MG63 (cell line): ENCODE measurements at regions not wholly inside any gene's neighbourhood (a gene's known extent, or its start where the extent isn't known, plus 50 kb on each side); places are given as distances from the start of the nearest gene placed in this dataset.

ENCODE experiments used
- DNase-seq: peaks from one replicate; pipeline ENCODE4 v3.0.0-alpha.2; 2020
- H3K27me3 ChIP-seq: fragments of 250-450 bp; sonication (Bioruptor Pico); 2 replicates; pipeline ENCODE4 v1.5.1; 2020; ENCODE audit warnings: mild to moderate bottlenecking, moderate library complexity
- H3K36me3 ChIP-seq: fragments of 250-450 bp; sonication (Bioruptor Pico); 2 replicates; pipeline ENCODE4 v1.5.1; 2020; ENCODE audit warnings: mild to moderate bottlenecking, moderate library complexity
- H3K4me3 ChIP-seq: fragments of 250-450 bp; sonication (Bioruptor Pico); 2 replicates; pipeline ENCODE4 v1.5.1; 2020; ENCODE audit warnings: mild to moderate bottlenecking, moderate library complexity
- H3K9me3 ChIP-seq: fragments of 250-450 bp; sonication (Bioruptor Pico); 2 replicates; pipeline ENCODE4 v1.5.1; 2020; ENCODE audit warnings: mild to moderate bottlenecking, moderate library complexity

DNA sequence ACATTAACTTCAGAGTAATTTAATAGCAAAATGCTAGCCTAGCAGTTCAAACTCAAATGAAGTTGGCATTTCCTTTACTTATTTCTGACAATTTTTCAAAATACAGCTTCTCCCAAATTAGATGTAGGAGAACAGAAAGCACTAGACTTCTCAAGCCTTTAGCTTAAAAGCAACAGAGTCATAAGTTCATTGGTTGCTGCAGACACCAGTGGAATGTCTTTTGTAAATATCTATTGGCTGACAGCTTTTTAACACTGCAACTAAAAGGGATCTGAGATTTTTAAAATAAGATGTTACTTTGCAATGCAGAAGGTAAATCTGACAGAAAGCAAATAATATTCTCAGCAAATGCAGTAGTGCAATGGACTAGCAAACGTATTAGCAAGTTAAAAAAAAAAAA, 259.3 kb downstream of the TBL1XR1 start:
- no peaks in the 10 kb centered on the region for H3K36me3 ChIP-seq
- no peak overlapping the region for H3K4me3 ChIP-seq
- DNase-seq = no peak
- no peaks in the 10 kb centered on the region for H3K27me3 ChIP-seq
- no peaks in the 10 kb centered on the region for H3K9me3 ChIP-seq

DNA sequence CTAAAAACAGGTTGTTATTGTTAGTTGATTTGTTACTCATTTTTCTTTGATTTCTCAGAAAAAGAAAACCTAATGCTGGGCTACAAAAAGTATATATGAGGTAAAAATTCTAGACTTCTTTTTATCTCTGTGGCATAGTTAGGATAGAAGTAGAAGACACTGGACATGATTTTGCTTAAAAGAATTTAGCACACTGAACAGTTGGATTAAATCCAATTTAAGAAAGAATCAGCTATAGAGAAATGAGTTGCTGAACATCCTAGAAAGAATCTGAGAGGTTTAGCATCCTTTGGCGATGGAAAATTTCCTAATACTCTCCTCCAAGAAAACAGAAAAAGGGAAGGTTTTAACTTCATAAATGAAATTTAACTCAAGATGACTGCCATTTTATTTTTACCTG, 259.7 kb downstream of the TBL1XR1 start:
- no peaks in the 10 kb centered on the region for H3K27me3 ChIP-seq
- no peak overlapping the region for H3K4me3 ChIP-seq
- no peaks in the 10 kb centered on the region for H3K36me3 ChIP-seq
- no peak for DNase-seq
- no peaks in the 10 kb centered on the region for H3K9me3 ChIP-seq

DNA sequence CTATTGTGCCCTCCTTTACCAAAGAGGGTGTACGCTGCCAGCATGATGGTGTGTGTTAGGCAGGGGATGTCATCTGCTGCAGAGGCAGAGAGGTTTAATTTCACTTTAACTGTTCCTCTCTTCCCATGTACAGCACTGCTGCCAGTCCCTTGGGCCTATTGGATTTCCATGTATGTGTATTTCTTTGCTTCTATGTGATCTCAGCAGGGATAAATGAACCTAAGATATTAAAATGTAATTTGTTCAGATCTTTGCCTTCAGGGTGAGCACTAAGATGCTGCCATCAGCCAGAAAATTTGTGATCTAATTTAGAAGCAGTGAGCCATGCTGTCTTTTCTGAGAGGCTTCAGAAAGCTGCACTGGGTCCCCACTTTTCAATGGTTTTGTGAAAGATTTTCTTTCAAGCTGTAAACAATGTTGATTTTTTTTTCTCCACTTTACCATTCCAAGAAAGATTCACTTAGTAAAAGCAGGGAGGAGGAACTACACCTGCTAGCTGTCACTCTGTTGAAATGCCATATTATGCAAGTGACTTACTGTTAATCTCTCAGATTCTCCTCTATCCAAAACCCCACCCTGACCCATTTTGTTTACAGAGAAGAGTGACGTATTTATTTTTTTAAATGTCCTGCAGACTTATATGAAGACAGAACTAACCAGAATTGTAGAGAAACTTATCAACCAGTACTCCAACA, 261.9 kb downstream of the TBL1XR1 start:
- no peak for DNase-seq
- no peaks in the 10 kb centered on the region for H3K36me3 ChIP-seq
- H3K4me3 ChIP-seq = no peak overlapping the region
- no peaks in the 10 kb centered on the region for H3K9me3 ChIP-seq
- H3K27me3 ChIP-seq = no peaks in the 10 kb centered on the region

DNA sequence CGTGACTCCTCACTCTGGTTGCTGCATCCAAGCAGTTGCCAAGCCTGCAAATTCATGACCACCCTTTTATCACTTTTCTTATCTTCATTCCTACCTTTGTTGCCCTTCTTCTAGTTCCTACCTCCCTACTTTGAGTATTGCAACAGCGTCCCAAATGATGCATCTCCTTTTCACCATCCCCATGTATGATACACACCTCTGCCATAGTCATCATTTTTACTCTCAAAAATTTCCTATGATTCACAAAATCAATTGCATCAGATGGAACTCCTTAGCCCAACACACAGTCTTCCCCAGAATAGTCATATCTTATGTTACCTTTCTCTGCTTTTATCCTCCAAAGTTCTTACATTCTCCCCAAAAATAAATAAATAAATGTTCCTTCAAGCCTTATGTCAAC, 262.6 kb downstream of the TBL1XR1 start:
- Histone ChIP-seq H3K27me3 (no peaks in the 10 kb centered on the region), H3K36me3 (no peaks in the 10 kb centered on the region), H3K9me3 (no peaks in the 10 kb centered on the region), H3K4me3 (no peak overlapping the region)
- no peak for DNase-seq

DNA sequence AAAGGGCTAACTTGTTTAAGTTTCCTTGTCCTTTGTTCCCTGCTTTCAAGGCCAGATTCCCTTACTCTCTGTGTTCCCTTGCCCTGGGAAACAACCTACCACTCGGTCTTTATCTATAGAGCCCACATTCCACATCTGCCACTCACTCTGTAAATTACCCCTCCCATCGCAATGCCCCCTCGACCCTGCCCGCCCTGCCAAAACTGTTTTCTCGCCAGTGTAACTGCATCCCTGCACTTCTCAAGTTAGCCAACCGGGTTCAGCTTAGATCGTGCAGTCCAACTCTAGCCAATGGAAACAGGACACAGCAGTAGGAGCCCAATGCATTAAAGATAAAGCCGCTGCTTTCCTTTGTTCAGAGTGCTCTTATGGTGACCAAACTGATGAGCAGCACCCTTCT, 263.6 kb downstream of the TBL1XR1 start:
- H3K9me3 ChIP-seq = no peaks in the 10 kb centered on the region
- H3K27me3 ChIP-seq = no peaks in the 10 kb centered on the region
- H3K4me3 ChIP-seq = no peak overlapping the region
- no peaks in the 10 kb centered on the region for H3K36me3 ChIP-seq
- no peak for DNase-seq

DNA sequence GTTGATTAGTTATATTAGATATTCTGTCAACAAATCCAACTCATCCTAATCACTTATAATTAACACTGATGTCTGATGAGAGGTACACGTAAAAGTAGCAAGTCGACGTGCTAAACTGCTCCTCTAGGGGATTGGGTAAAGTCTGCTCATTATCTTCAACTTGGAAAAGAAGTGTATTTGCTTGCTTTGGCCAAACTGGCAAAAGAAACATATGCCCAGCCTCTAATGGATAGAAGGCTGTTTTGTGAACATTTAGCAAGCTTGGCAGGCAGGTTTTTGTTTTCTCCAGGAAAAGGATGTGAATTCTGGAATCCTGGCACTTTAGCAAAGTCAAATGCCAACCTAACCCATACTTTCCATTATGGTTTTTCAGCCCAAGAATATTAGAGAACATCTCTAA, 264.8 kb downstream of the TBL1XR1 start:
- Histone ChIP-seq H3K4me3 (no peak overlapping the region), H3K36me3 (no peaks in the 10 kb centered on the region), H3K9me3 (no peaks in the 10 kb centered on the region), H3K27me3 (no peaks in the 10 kb centered on the region)
- DNase-seq = no peak

DNA sequence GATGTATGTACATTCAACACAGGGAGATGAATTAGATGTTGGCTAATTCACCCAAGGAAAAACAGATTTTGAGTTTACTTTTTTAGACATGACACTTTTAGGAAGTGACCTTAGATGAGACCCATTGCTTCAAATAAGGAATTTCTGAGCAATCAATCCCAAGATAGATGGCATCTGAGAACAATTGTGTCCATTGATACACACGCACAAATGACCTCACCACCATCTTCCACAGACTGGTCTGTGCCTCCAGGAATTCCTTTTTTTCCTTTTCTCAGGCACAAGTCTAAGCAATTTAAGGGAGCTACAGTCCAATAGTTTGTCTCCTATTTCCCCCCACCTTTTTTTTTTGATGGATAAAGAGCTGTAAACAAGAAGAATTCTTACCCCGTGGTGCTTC, 265.3 kb downstream of the TBL1XR1 start:
- no peaks in the 10 kb centered on the region for H3K36me3 ChIP-seq
- H3K4me3 ChIP-seq = no peak overlapping the region
- DNase-seq = no peak
- H3K27me3 ChIP-seq = no peaks in the 10 kb centered on the region
- no peaks in the 10 kb centered on the region for H3K9me3 ChIP-seq

DNA sequence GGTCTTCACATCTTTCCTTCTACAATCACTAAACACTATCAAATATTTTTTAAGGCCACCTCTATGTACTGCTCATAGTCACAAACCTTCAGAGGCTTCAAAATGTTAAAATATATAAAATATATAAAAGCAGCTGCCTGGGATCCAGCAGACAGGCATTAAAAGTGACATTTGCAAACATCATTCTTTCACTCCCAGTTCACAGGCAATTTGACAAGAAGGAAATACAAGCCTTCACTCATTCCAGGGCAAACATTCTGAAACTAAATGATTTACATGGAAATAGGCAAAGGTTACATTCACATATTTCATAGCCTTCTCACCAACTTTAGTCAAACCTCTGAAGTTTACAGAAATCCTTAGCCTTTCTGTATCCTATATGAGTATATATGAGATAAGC, 266.3 kb downstream of the TBL1XR1 start:
- Histone ChIP-seq H3K27me3 (no peaks in the 10 kb centered on the region), H3K9me3 (no peaks in the 10 kb centered on the region), H3K36me3 (no peaks in the 10 kb centered on the region), H3K4me3 (no peak overlapping the region)
- no peak for DNase-seq

DNA sequence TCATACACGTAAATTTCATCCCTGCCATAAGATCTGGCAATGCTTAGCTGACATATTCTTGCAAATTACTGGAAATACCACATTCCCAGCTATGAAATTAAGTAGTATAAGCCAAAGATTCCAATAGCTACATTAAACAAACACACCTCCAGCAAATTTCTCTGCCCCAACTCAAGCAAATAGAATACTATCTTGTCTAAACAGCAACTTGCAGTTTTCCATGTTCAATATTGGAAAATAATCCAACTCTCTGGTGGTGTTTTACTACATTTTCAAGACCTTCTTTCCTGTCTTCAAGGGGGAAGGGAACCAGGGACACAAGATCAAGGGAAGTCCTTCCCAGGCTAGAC, 268.7 kb downstream of the TBL1XR1 start:
- Histone ChIP-seq H3K9me3 (no peaks in the 10 kb centered on the region), H3K4me3 (no peak overlapping the region), H3K27me3 (no peaks in the 10 kb centered on the region), H3K36me3 (no peaks in the 10 kb centered on the region)
- DNase-seq = no peak

DNA sequence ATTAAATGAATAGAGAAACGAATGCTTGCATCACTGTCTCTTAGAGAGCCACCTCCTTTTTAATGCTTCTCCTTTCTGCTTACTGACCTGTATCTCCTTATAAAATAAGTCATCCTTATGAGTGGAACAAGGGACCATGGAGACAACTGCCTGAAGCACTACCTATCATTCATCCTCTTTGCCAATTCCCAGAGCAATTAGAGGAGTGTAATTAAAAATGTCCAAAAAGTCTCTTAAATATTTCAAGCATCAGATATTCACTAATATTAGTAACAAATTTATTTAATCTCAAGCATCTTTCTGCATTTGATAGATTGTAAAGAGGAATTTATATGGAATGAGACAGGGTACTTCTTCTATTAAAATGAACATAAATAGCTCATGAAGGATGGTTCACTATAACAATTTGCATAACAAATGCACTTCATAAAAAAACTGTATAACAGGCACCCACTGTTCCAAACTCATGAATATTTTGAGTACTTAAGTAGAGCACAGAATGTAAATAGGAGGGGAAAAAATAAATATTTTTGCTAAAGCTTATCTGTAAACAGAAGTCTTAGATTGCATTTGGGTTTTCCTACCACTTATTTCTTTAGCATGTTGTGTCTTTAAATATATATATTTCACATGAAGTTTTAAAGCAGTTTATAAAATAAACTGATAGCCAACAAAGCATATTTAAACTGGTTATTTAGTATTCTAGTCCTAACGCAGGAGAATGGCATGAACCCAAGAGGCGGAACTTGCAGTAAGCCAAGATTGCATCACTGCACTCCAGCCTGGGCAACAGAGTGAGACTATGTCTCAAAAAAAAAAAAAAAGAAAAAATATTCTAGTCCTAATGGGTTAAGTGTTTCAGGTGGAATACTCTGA, 269.3 kb downstream of the TBL1XR1 start:
- no peak for DNase-seq
- Histone ChIP-seq H3K9me3 (no peaks in the 10 kb centered on the region), H3K36me3 (no peaks in the 10 kb centered on the region), H3K4me3 (no peak overlapping the region), H3K27me3 (no peaks in the 10 kb centered on the region)

DNA sequence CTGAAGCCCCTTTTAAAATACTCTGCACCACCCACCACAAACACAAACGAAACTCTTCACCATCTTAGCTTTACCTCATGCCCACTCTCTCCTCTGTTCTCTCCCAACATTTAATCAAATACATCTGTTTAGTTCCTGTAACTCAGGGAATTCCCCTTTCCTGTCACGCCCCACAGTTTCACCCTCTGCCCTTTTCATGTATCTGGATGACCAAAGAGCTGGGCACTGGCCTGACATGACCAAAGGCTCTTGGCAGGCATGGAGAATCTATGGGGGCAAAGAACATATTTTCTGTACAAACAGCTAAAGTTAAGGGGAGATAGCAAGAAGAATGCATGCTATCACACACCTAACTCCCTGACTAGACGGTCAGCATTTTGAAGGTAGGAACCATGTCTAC, 270.0 kb downstream of the TBL1XR1 start:
- H3K27me3 ChIP-seq = no peaks in the 10 kb centered on the region
- DNase-seq = no peak
- no peaks in the 10 kb centered on the region for H3K36me3 ChIP-seq
- no peaks in the 10 kb centered on the region for H3K9me3 ChIP-seq
- H3K4me3 ChIP-seq = no peak overlapping the region

DNA sequence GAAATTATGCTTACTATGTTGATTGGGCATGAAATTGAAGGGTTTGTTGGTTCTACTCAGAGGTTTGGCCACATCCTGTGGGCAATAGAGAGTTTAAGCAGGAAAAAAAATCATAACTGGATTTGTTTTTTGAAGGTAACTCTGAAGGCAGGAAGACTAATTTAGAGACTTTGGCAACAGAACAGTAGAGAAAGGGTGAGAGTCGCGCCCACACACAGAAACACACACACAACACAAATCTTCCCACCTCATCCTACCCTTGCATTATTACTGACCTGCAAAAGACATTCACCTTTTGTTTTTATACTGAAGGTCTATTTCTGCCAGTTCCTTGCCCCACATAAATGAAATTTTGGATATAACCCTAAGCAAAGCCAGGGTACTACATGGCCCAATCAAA, 270.6 kb downstream of the TBL1XR1 start:
- no peaks in the 10 kb centered on the region for H3K9me3 ChIP-seq
- DNase-seq = no peak
- no peaks in the 10 kb centered on the region for H3K36me3 ChIP-seq
- no peaks in the 10 kb centered on the region for H3K27me3 ChIP-seq
- no peak overlapping the region for H3K4me3 ChIP-seq

DNA sequence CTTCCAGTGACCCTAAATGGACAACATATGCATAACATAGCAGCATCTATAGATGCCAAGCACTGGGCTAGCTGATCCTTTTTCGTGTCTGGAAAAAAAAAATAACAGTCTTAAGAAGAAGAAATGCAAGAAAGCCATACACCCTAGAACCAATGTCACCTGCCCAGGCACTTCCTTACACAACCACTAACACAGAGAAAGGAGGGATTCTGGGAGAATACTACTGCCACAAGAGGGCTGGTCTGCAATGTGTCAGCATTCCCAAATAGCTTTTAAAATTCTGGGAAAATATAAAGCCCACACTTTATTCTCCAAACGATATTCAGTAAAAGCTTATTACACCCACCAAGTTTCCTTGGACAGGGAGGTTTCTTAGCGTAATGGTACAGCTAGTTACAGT, 271.2 kb downstream of the TBL1XR1 start:
- H3K36me3 ChIP-seq = no peaks in the 10 kb centered on the region
- H3K9me3 ChIP-seq = no peaks in the 10 kb centered on the region
- no peak overlapping the region for H3K4me3 ChIP-seq
- H3K27me3 ChIP-seq = no peaks in the 10 kb centered on the region
- no peak for DNase-seq

DNA sequence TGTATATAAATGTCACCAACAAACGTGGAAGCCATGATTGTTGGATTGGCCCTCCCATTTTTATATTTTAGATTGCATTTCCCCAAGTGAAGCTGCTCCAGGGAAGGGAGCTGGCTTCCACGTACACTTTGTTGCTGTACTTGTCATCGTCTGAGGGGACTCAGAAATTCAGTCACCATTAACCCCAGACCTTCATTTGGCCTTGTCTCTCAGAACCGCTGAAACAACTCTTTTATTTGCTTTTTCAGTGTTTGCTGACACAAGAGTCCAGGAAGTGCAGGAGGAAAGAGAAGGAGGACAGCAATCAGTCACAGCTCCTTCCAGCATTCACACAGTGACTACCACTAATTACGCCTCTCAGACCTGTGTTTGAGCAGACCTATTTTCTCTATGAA, 276.5 kb downstream of the TBL1XR1 start:
- no peaks in the 10 kb centered on the region for H3K27me3 ChIP-seq
- no peak overlapping the region for H3K4me3 ChIP-seq
- no peaks in the 10 kb centered on the region for H3K36me3 ChIP-seq
- no peaks in the 10 kb centered on the region for H3K9me3 ChIP-seq
- DNase-seq = no peak

DNA sequence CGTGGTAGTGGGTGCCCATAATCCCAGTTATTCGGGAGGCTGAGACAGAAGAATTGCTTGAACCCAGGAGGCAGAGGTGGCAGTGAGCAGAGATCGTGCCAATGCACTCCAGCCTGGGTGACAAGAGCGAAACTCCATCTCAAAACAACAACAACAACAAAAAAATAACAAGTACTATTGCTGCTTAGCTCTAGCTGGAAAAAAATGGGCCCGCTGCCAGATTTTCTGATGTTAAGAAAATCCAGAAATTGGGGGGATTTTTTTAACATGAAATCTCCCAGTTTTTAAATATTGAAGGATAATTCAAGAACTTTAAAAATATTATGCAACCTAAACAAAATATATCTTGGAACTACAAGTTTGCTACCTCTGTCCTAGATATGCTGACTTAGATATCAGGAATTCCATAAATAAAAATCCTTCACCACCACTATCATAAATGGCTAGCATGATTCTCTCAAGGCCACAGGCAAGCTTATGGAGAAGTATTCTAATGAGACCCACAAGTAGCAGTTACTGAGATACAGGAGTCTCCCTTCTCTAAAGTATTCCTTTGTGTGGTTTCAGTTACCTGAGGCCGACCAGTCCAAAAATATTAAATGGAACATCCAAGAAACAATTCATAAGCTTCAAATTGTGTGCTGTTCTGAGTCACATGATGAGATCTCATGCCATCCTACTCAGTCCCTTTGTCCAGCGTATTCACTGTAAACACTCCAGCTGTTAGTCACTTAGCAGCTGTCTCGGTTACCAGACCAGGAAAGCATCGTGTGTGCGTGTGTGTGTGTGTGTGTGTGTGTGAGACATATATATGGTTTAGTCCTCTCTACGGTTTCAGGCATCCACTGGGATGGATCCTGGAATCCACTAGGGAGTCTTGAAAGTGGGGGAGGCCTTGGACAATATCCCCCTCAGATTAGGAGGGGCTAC, 277.2 kb downstream of the TBL1XR1 start:
- H3K9me3 ChIP-seq = no peaks in the 10 kb centered on the region
- H3K4me3 ChIP-seq = no peak overlapping the region
- H3K36me3 ChIP-seq = no peaks in the 10 kb centered on the region
- peak; percentile 67 for DNase-seq
- H3K27me3 ChIP-seq = no peaks in the 10 kb centered on the region

DNA sequence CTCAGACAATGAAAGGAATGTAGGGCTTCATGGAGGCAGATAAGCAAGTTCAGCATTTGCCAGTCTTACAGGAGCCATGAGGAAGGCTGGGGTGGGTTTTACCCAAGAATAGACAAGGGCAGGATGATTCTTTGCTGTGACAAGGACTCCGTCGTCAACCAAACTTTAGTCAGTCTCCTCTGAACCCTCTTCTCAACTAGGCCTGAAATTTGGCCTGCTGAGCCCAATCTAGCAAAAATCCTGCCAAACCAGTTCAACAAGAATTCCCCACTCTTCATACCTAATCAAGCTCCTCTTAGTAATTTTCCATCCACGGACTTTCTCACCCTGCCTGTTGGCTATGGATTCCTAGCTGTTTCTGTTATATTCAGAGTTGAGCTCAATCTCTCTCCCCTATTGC, 280.5 kb downstream of the TBL1XR1 start:
- DNase-seq = no peak
- Histone ChIP-seq H3K9me3 (no peaks in the 10 kb centered on the region), H3K27me3 (no peaks in the 10 kb centered on the region), H3K36me3 (no peaks in the 10 kb centered on the region), H3K4me3 (no peak overlapping the region)

DNA sequence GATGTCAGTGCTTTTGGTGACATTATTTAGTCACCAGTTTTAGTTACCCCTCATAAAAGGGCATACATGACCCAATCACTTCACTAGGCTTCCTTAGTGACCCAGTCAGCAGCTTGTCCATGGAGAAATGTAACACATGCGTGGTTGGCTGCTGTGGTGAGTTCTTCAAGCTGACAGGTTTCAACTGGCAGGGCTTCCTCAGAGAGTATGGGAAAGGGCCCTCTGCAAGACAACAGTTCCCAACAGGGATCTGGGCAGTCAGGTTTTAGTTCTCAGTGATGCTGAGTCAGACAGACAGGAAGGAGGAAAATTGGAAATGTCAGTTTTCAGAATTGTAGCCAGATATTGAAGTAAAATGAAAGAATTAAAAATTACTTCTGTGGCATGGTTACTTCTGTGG, 282.5 kb downstream of the TBL1XR1 start:
- no peaks in the 10 kb centered on the region for H3K27me3 ChIP-seq
- no peak overlapping the region for H3K4me3 ChIP-seq
- H3K36me3 ChIP-seq = no peaks in the 10 kb centered on the region
- H3K9me3 ChIP-seq = no peaks in the 10 kb centered on the region
- no peak for DNase-seq
